ENCODE measurements at regions not wholly inside any gene's neighbourhood (a gene's known extent, or its start where the extent isn't known, plus 50 kb on each side); places are given as distances from the start of the nearest gene placed in this dataset.

- DNase-seq (ENCODE audit: low spot score), result no peak
These were observed 57.4 kb downstream of the IGLL1 start for GRCh38 chr22:23522623-23523251.

GRCh38 chr22:23521441-23522113 is 58.5 kb downstream of the IGLL1 start:
- peak; percentile 43 for DNase-seq (ENCODE audit: low spot score)

- DNase-seq (ENCODE audit: low spot score), result no peak
These were observed 59.1 kb downstream of the IGLL1 start for GRCh38 chr22:23520863-23521440.

GRCh38 chr22:23519442-23520157 is 60.5 kb downstream of the IGLL1 start:
- no peak for DNase-seq (ENCODE audit: low spot score)

GRCh38 chr22:23518376-23519187 is 61.5 kb downstream of the IGLL1 start:
- DNase-seq (ENCODE audit: low spot score), result no peak

GRCh38 chr22:23517804-23518375 is 62.2 kb downstream of the IGLL1 start:
- no peak for DNase-seq (ENCODE audit: low spot score)

GRCh38 chr22:23516304-23516703 is 63.8 kb downstream of the IGLL1 start:
- no peak for DNase-seq (ENCODE audit: low spot score)

- DNase-seq (ENCODE audit: low spot score), result no peak
These were observed 65.6 kb downstream of the IGLL1 start for GRCh38 chr22:23514322-23515038.

GRCh38 chr22:23513705-23514104 is 66.4 kb downstream of the IGLL1 start:
- DNase-seq (ENCODE audit: low spot score), result no peak

- DNase-seq (ENCODE audit: low spot score), result no peak
These were observed 67.0 kb downstream of the IGLL1 start for GRCh38 chr22:23513133-23513532.

- no peak for DNase-seq (ENCODE audit: low spot score)
These were observed 67.4 kb downstream of the IGLL1 start for GRCh38 chr22:23512721-23513120.

- no peak for DNase-seq (ENCODE audit: low spot score)
These were observed 67.8 kb downstream of the IGLL1 start for GRCh38 chr22:23512348-23512705.

- no peak for DNase-seq (ENCODE audit: low spot score)
These were observed 68.3 kb downstream of the IGLL1 start for GRCh38 chr22:23511627-23512347.

GRCh38 chr22:23509571-23510302 is 70.4 kb downstream of the IGLL1 start:
- DNase-seq (ENCODE audit: low spot score), result no peak

- DNase-seq (ENCODE audit: low spot score), result no peak
These were observed 75.6 kb downstream of the IGLL1 start for GRCh38 chr22:23504516-23504915.

- no peak for DNase-seq (ENCODE audit: low spot score)
These were observed 76.2 kb downstream of the IGLL1 start for GRCh38 chr22:23503736-23504440.

GRCh38 chr22:23503142-23503541 is 76.9 kb downstream of the IGLL1 start:
- no peak for DNase-seq (ENCODE audit: low spot score)

- no peak for DNase-seq (ENCODE audit: low spot score)
These were observed 78.4 kb downstream of the IGLL1 start for GRCh38 chr22:23501708-23502107.

- DNase-seq (ENCODE audit: low spot score), result no peak
These were observed 78.8 kb downstream of the IGLL1 start for GRCh38 chr22:23501261-23501619.

All from hematopoietic multipotent progenitor cell treated with erythropoietin and hydrocortisone succinate and interleukin-3 and kit ligand, for 17 days (in vitro differentiated cells).